Esophagus muscularis mucosa (tissue), 4 donors: ENCODE measurements at regions not wholly inside any gene's neighbourhood (a gene's known extent, or its start where the extent isn't known, plus 50 kb on each side); places are given as distances from the start of the nearest gene placed in this dataset.

Experiments
- CTCF ChIP-seq, 3 experiments: fragments of 200-600 bp in 2 of 3; fragments of 450-650 bp in 1 of 3; sonication (generic) in 2 of 3; IDR thresholded peaks; one replicate each; pipeline ENCODE4 v1.5.1; 2017 to 2019; ENCODE audit warnings: antibody characterized with exemption in 3 of 3, mild to moderate bottlenecking in 2 of 3, moderate library complexity in 1 of 3
- EP300 ChIP-seq: sonication (generic); formaldehyde crosslinking; IDR thresholded peaks from one replicate; pipeline ENCODE4 v1.6.1; 2017; ENCODE audit warnings: antibody characterized with exemption
- POLR2AphosphoS5 ChIP-seq, 2 donors: sonication (generic); formaldehyde crosslinking; IDR thresholded peaks; one replicate each; pipeline ENCODE4 v1.6.1; 2017; ENCODE audit warnings: antibody characterized with exemption in 2 of 2

- TF ChIP-seq POLR2AphosphoS5 (IDR thresholded peaks at IDR 0.05), result no peak
- TF ChIP-seq CTCF (IDR thresholded peaks at IDR 0.05), result no peak
- TF ChIP-seq EP300, result no peak
Measured at GRCh38 chr5:104793755-104794080, 1231.1 kb upstream of the NUDT12 start.
